Ectodermal cell (in vitro differentiated cells): ENCODE measurements at regions not wholly inside any gene's neighbourhood (a gene's known extent, or its start where the extent isn't known, plus 50 kb on each side); places are given as distances from the start of the nearest gene placed in this dataset.

Source experiments
- H3K27ac ChIP-seq: 2 replicates; pipeline ENCODE4 v1.7.0; 2013; ENCODE audit warnings: mild to moderate bottlenecking, low read depth, low read length; ENCODE audit not compliant: insufficient read depth, poor library complexity, severe bottlenecking
- H3K27me3 ChIP-seq: 2 replicates; pipeline ENCODE4 v1.7.0; 2013; ENCODE audit warnings: mild to moderate bottlenecking, low read length; ENCODE audit not compliant: insufficient read depth, control insufficient read depth, poor library complexity, severe bottlenecking
- H3K36me3 ChIP-seq: one replicate; pipeline ENCODE4 v1.7.0; 2013; ENCODE audit warnings: low read length; ENCODE audit not compliant: control insufficient read depth, insufficient read depth
- H3K4me1 ChIP-seq: one replicate; pipeline ENCODE4 v1.7.0; 2013; ENCODE audit warnings: low read length; ENCODE audit not compliant: control insufficient read depth, insufficient read depth
- H3K4me3 ChIP-seq: 2 replicates; pipeline ENCODE4 v1.7.0; 2013; ENCODE audit warnings: low read depth, low read length, control low read depth; ENCODE audit not compliant: insufficient read depth
- H3K9me3 ChIP-seq: 2 replicates; pipeline ENCODE4 v1.7.0; 2013; ENCODE audit warnings: mild to moderate bottlenecking, low read length, moderate library complexity; ENCODE audit not compliant: control insufficient read depth
- WGBS, 2 experiments: methylation state at CpG; one replicate each; pipeline ENCODE4 v1.1.7; 2013; ENCODE audit warnings: missing lambda C conversion rate in 2 of 2; 5-methylcytosine and 5-hydroxymethylcytosine counted together

DNA sequence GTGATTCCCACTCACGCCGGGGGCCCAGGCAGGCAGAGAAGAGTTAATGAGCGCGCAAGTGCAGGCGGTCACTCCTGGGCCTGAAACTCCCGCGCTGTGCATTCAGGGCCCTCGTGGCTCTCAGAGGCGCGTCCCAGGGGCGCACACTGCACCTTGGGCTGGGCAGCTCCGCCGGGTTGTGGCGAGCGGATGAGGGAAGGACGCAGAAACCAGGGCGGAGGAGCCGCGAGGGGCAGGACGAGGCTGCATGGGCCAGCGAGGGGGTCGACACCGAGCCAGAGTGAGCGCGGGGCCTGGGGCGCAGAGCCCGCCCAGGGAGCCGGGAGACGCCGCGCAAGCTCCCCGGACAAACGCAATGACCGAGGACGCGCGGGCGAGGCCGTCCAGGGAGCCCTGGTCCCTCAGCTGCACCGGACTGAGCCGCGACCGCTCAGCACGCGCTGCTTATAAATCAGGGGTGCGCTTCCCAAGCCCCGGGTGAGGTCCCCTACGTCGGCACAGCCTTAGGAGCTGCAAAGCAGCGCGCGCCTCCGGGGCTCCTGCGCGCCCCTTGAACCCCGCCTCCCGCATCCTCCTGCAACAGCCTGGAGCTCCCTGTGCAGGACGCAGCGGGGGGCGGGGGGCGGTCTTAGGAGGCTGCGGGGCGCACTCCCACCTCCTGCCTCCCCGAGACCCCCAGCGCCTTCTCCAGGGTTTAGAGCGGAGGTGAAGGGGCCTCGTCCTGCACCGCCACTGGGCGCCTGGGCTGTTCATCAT is 180.2 kb upstream of the ALKAL2 start:
- H3K9me3 ChIP-seq: no peaks in the 10 kb centered on the region
- WGBS, 2 experiments: 13 to 15% methylated on average over 69 of the region's 69 CpGs
- no peaks in the 10 kb centered on the region for H3K36me3 ChIP-seq
- H3K4me3 ChIP-seq: peak overlapping the region; percentile 34
- H3K4me1 ChIP-seq: no peaks in the 10 kb centered on the region
- H3K27ac ChIP-seq: no peak overlapping the region
- H3K27me3 ChIP-seq: peaks cover 25% of the 10 kb centered on the region

DNA sequence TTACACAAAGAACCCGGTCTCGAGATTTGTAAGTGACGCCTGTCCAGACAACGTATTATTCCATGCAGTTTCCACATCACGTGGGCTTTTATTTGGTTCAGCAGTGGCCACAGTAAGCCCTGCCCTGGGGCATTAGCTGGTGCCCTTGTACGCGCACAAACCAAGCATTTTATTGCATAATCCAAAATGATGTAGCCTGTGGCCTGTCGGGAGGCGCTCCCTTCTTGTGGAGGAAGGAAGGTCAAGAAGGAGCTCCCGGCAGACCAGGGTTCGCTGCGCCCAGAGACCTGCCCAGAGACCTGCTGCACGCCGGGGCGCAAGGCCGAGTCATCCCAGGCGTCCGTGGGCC is 179.6 kb upstream of the ALKAL2 start:
- no peaks in the 10 kb centered on the region for H3K4me1 ChIP-seq
- no peaks in the 10 kb centered on the region for H3K36me3 ChIP-seq
- no peak overlapping the region for H3K27ac ChIP-seq
- H3K9me3 ChIP-seq: no peaks in the 10 kb centered on the region
- 76 to 80% methylated on average over 18 of the region's 18 CpGs for WGBS, 2 experiments
- H3K27me3 ChIP-seq: peaks cover 25% of the 10 kb centered on the region
- H3K4me3 ChIP-seq: no peak overlapping the region

DNA sequence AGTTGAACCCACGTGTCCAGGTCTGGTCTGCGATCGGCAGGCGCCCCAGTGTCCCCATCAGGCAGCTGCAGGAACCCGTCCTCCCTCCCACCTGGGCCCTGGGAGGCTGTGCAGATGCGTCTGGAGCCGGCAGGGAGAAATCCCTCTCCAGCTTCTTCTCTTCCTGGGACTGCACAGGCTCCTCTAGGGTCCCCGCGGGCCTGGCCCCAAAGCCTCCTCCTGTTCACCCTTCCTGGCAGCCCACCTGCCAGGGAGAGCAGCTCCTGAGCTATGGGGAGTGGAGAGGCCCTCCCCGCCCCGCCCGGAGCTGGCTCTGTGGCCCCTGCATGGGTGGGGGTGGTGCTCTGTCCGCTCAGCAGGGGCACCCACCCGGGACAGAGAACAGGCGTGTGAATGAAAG is 179.2 kb upstream of the ALKAL2 start:
- no peaks in the 10 kb centered on the region for H3K36me3 ChIP-seq
- no peaks in the 10 kb centered on the region for H3K9me3 ChIP-seq
- 86 to 91% methylated on average over 15 of the region's 15 CpGs for WGBS, 2 experiments
- H3K27me3 ChIP-seq: peaks cover 25% of the 10 kb centered on the region
- H3K27ac ChIP-seq: no peak overlapping the region
- H3K4me3 ChIP-seq: no peak overlapping the region
- H3K4me1 ChIP-seq: no peaks in the 10 kb centered on the region

DNA sequence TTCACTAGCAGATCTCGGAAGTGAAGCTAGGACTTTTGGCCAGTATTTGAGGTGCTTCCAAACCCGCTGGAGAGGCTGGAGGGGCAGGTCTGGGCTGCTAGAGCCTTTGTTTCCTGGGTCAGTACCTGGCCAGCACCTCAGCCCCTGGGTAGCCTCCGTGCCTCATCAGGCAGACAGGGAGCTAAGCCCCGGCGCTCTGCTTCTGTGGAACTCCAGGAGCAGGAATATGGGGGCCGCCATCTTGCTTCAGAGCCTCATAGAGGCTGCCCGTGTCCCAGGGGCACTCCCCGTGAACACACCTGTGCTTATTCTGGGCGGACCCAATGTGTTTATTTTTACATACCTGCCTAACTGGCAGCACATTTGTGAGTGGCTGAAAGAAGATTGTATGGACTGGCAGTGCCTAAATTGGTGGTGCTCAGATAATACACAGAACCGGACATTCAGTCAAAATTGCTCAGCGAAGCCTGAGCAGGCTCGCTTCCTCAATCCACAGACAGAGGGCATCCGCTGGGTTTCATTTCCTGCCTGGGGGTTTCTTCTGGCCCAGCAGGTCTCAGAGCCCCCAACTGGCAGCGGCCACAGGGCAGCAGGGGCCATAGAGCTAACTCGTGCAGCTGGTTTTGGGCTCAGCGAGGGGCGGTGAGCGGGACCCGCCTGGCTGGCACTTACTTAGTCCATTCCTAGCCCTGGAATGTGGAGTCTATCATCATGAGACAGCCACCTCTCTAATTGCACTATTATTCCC is 176.8 kb upstream of the ALKAL2 start:
- no peaks in the 10 kb centered on the region for H3K4me1 ChIP-seq
- no peak overlapping the region for H3K4me3 ChIP-seq
- H3K36me3 ChIP-seq: no peaks in the 10 kb centered on the region
- H3K27ac ChIP-seq: no peak overlapping the region
- no peaks in the 10 kb centered on the region for H3K9me3 ChIP-seq
- peaks cover 25% of the 10 kb centered on the region for H3K27me3 ChIP-seq
- 92 to 93% methylated on average over 19 of the region's 19 CpGs for WGBS, 2 experiments

DNA sequence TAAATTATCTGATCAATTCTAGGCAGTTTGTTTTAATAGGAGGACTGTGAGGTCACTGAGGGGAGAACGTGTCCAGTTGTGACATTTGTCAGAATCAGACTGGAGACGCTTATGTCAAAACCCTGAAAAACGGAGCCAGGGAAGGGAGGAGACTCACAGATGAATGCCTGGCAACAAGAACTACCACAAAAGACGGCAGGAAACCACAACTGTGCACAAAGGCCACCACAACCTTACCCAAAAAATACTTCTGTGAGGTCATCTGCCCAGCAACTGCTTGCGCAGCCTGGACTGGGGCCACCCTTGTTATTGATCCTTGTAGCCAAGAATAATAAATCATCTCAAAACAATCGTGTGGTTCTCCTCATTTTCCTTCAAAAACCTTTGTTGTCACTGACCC is 173.0 kb upstream of the ALKAL2 start:
- peaks cover 8% of the 10 kb centered on the region for H3K4me1 ChIP-seq
- 89 to 94% methylated on average over 6 of the region's 6 CpGs for WGBS, 2 experiments
- H3K9me3 ChIP-seq: no peaks in the 10 kb centered on the region
- H3K4me3 ChIP-seq: no peak overlapping the region
- H3K27me3 ChIP-seq: no peaks in the 10 kb centered on the region
- H3K27ac ChIP-seq: no peak overlapping the region
- no peaks in the 10 kb centered on the region for H3K36me3 ChIP-seq

DNA sequence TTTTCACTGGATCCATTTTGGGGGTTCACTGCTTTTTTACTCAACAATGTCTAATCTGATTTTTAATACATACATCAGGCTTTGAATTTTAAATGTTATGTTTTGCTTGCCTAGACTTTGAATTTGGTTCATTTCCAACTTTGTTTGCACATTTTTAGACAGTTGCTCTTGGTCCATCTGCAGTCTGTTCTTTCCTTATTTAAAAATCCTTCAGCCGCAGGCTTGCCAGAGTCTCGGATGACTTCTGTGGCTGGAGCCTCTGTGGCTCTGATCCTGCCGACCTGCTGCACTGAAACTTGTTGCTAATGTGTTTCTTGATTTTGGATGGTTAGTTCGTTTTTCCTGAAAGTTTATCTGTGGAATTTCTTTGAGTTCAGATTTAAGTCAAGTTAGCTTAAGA is 172.0 kb upstream of the ALKAL2 start:
- H3K4me1 ChIP-seq: peaks cover 14% of the 10 kb centered on the region
- no peaks in the 10 kb centered on the region for H3K27me3 ChIP-seq
- no peaks in the 10 kb centered on the region for H3K9me3 ChIP-seq
- H3K4me3 ChIP-seq: no peak overlapping the region
- H3K36me3 ChIP-seq: no peaks in the 10 kb centered on the region
- 85 to 88% methylated on average over 4 of the region's 4 CpGs for WGBS, 2 experiments
- H3K27ac ChIP-seq: no peak overlapping the region

DNA sequence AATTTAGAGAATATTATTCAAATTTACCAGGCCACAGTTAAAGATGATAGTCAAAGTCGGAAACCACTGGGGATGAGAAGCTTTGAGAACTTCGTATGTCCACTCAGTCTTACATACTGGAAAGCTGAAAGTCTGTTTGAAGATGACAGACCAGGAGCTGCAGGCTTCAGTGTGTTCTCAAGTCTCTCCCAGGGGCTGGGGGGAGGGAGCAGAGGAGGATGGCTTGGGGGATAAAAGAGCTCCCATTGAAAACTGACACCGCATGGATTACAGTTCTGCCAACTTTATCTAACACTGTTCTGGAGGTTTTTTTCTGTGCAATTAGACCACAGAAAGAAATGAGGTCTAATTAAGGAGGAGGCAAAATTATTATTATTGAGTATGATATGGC is 170.5 kb upstream of the ALKAL2 start:
- no peak overlapping the region for H3K27ac ChIP-seq
- H3K4me3 ChIP-seq: no peak overlapping the region
- H3K36me3 ChIP-seq: no peaks in the 10 kb centered on the region
- no peaks in the 10 kb centered on the region for H3K27me3 ChIP-seq
- H3K9me3 ChIP-seq: no peaks in the 10 kb centered on the region
- WGBS, 2 experiments: 60 to 62% methylated on average over 3 of the region's 3 CpGs
- H3K4me1 ChIP-seq: peaks cover 14% of the 10 kb centered on the region

DNA sequence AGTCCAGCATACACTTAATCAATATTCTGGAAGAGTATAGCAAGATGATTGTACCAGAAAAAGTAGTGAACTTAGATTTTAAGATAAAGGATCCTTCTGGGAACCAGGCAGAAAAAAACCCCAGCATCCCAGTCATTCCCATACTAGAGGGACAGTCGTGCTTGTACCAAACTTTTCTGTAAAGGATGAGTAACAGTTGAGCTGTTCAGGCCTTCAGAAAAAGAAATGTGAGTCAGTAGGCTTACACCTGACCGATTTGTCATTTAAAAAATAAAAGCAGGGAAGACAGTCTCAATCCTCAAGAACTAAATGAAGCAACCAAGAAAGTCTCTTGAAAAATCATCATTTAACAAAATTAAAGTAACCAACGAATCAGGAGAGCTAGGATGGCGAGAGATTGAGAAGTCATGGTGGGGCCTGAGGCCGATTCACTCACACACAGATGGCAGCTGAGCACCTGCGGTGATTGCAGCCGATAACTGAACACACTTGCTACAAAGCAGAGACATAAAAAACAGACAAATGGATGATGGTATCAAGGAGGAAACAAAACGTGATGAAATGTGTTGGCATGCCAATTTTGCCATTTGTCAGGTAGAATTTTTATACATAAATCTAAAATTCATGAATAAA is 170.0 kb upstream of the ALKAL2 start:
- Histone ChIP-seq H3K9me3 (no peaks in the 10 kb centered on the region), H3K27me3 (no peaks in the 10 kb centered on the region), H3K27ac (no peak overlapping the region), H3K4me3 (no peak overlapping the region), H3K4me1 (peaks cover 14% of the 10 kb centered on the region), H3K36me3 (no peaks in the 10 kb centered on the region)
- WGBS, 2 experiments: 65 to 72% methylated on average over 8 of the region's 8 CpGs

DNA sequence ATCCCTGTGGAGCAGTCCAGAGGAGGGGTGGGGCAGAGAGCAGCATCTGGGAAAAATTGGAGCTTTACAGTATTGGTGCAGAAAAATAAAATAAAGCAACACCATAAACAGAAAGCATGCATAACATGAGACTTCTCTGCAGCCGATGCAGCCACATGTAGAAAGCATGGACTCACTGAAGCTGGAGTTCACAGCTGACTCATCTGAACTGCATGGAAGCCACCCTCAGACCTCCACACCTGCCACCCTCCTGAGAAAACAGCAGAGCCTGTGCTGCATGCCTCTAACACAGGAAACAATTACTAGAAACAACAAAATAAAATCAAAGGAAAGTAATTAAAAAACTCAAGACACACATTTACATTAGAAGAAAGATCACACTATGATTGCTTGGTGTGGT is 169.4 kb upstream of the ALKAL2 start:
- no peaks in the 10 kb centered on the region for H3K9me3 ChIP-seq
- no peaks in the 10 kb centered on the region for H3K36me3 ChIP-seq
- H3K27ac ChIP-seq: peak overlapping the region; percentile 2
- peaks cover 14% of the 10 kb centered on the region for H3K4me1 ChIP-seq
- 86 to 93% methylated on average over 1 of the region's 1 CpG for WGBS, 2 experiments
- no peak overlapping the region for H3K4me3 ChIP-seq
- H3K27me3 ChIP-seq: no peaks in the 10 kb centered on the region

DNA sequence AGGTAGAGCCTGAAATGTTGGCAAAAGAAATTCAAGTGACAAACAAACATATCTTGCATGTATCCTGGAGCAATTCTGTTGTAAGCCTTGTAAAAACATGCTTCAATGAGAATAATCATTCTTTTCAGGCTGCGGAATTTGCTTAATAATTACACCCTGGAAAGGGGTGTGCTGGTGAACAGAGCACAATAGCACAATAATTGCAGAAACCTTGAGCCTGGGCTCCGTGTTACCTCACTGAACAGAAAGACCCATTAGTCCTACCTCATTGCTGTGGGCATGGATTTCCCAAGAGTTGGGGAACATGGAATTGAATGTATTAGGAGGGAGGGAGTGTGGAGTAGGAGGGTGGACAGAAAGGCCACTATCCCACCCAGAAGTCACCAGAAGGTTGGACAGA is 168.0 kb upstream of the ALKAL2 start:
- Histone ChIP-seq H3K36me3 (no peaks in the 10 kb centered on the region), H3K9me3 (no peaks in the 10 kb centered on the region), H3K4me1 (peaks cover 14% of the 10 kb centered on the region), H3K4me3 (no peak overlapping the region), H3K27me3 (no peaks in the 10 kb centered on the region), H3K27ac (no peak overlapping the region)
- 80 to 93% methylated on average over 2 of the region's 2 CpGs for WGBS, 2 experiments
